ENCODE measurements at regions not wholly inside any gene's neighbourhood (a gene's known extent, or its start where the extent isn't known, plus 50 kb on each side); places are given as distances from the start of the nearest gene placed in this dataset.

- no peak for DNase-seq (ENCODE audit: low read depth in 1 of 2, low spot score in 1 of 2)
Measured at GRCh38 chr15:97077975-97078374, 747.5 kb downstream of the NR2F2 start.

GRCh38 chr15:97078591-97078990 is 748.1 kb downstream of the NR2F2 start:
- no peak for DNase-seq (ENCODE audit: low read depth in 1 of 2, low spot score in 1 of 2)

GRCh38 chr15:97081666-97082226 is 751.2 kb downstream of the NR2F2 start:
- no peak for DNase-seq (ENCODE audit: low read depth in 1 of 2, low spot score in 1 of 2)

- no peak for DNase-seq (ENCODE audit: low read depth in 1 of 2, low spot score in 1 of 2)
Measured at GRCh38 chr15:97082830-97083229, 752.3 kb downstream of the NR2F2 start.

GRCh38 chr15:97084650-97085049 is 754.1 kb downstream of the NR2F2 start:
- no peak for DNase-seq (ENCODE audit: low read depth in 1 of 2, low spot score in 1 of 2)

GRCh38 chr15:97085731-97086130 is 755.2 kb downstream of the NR2F2 start:
- no peak for DNase-seq (ENCODE audit: low read depth in 1 of 2, low spot score in 1 of 2)

- no peak for DNase-seq (ENCODE audit: low read depth in 1 of 2, low spot score in 1 of 2)
Measured at GRCh38 chr15:97087006-97087741, 756.7 kb downstream of the NR2F2 start.

- no peak for DNase-seq (ENCODE audit: low read depth in 1 of 2, low spot score in 1 of 2)
Measured at GRCh38 chr15:97091093-97091492, 760.6 kb downstream of the NR2F2 start.

GRCh38 chr15:97092656-97093055 is 762.2 kb downstream of the NR2F2 start:
- DNase-seq (ENCODE audit: low read depth in 1 of 2, low spot score in 1 of 2): no peak

- DNase-seq (ENCODE audit: low read depth in 1 of 2, low spot score in 1 of 2): no peak
Measured at GRCh38 chr15:97096303-97096835, 765.9 kb downstream of the NR2F2 start.

- no peak for DNase-seq (ENCODE audit: low read depth in 1 of 2, low spot score in 1 of 2)
Measured at GRCh38 chr15:97099040-97099439, 768.5 kb downstream of the NR2F2 start.

- no peak for DNase-seq (ENCODE audit: low read depth in 1 of 2, low spot score in 1 of 2)
Measured at GRCh38 chr15:97101572-97101971, 771.1 kb downstream of the NR2F2 start.

GRCh38 chr15:97114900-97115760 is 784.6 kb downstream of the NR2F2 start:
- no peak for DNase-seq (ENCODE audit: low read depth in 1 of 2, low spot score in 1 of 2)

GRCh38 chr15:97115761-97116070 is 785.2 kb downstream of the NR2F2 start:
- no peak for DNase-seq (ENCODE audit: low read depth in 1 of 2, low spot score in 1 of 2)

- DNase-seq (ENCODE audit: low read depth in 1 of 2, low spot score in 1 of 2): no peak
Measured at GRCh38 chr15:97124790-97125189, 794.3 kb downstream of the NR2F2 start.

- no peak for DNase-seq (ENCODE audit: low read depth in 1 of 2, low spot score in 1 of 2)
Measured at GRCh38 chr15:97126553-97127233, 796.2 kb downstream of the NR2F2 start.

- no peak for DNase-seq (ENCODE audit: low read depth in 1 of 2, low spot score in 1 of 2)
Measured at GRCh38 chr15:97129674-97130073, 799.2 kb downstream of the NR2F2 start.

GRCh38 chr15:97140216-97140615 is 809.7 kb downstream of the NR2F2 start:
- DNase-seq (ENCODE audit: low read depth in 1 of 2, low spot score in 1 of 2): no peak

- DNase-seq (ENCODE audit: low read depth in 1 of 2, low spot score in 1 of 2): no peak
Measured at GRCh38 chr15:97141360-97141759, 810.9 kb downstream of the NR2F2 start.

GRCh38 chr15:97141871-97142270 is 811.4 kb downstream of the NR2F2 start:
- no peak for DNase-seq (ENCODE audit: low read depth in 1 of 2, low spot score in 1 of 2)

- no peak for DNase-seq (ENCODE audit: low read depth in 1 of 2, low spot score in 1 of 2)
Measured at GRCh38 chr15:97143592-97144376, 813.3 kb downstream of the NR2F2 start.

All from activated T-helper 1 cell treated with anti-CD3 and anti-CD28 coated beads, Interleukin-2, amount 50 U/mL, for 16 hours (primary cell).